ENCODE measurements at regions not wholly inside any gene's neighbourhood (a gene's known extent, or its start where the extent isn't known, plus 50 kb on each side); places are given as distances from the start of the nearest gene placed in this dataset.

GRCh38 chr14:71583705-71584104 is 348.5 kb upstream of the RGS6 start:
- TF ChIP-seq CTCF (IDR thresholded peaks at IDR 0.05) (no peak), POLR2A (IDR thresholded peaks at IDR 0.05) (no peak)

All from right lobe of liver (tissue), 4 donors.